ENCODE measurements at regions not wholly inside any gene's neighbourhood (a gene's known extent, or its start where the extent isn't known, plus 50 kb on each side); places are given as distances from the start of the nearest gene placed in this dataset.

DNA sequence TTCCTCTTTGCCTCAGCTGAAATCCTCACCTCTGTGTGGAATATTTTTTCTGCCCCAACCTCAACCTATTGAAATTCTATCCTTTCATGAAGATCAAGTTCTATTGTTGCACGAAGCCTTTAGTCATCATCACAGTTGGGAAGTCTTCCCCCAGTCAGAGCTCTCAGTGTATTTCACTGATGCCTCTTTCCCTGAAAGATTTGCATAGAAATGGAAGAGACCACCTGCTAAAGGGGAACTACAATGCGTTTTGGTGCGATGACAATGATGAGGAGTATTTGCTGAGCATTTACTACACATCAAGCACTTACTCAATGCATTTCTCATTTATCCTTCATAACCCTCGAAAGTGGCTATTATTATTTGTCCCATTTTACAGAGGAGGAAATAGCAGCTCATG, 151.2 kb upstream of the KLF3 start:
- TF ChIP-seq POLR2A (IDR thresholded peaks at IDR 0.05) (no peak), POLR2AphosphoS5 (IDR thresholded peaks at IDR 0.05) (no peak)
- TF ChIP-seq, protein P1, sequence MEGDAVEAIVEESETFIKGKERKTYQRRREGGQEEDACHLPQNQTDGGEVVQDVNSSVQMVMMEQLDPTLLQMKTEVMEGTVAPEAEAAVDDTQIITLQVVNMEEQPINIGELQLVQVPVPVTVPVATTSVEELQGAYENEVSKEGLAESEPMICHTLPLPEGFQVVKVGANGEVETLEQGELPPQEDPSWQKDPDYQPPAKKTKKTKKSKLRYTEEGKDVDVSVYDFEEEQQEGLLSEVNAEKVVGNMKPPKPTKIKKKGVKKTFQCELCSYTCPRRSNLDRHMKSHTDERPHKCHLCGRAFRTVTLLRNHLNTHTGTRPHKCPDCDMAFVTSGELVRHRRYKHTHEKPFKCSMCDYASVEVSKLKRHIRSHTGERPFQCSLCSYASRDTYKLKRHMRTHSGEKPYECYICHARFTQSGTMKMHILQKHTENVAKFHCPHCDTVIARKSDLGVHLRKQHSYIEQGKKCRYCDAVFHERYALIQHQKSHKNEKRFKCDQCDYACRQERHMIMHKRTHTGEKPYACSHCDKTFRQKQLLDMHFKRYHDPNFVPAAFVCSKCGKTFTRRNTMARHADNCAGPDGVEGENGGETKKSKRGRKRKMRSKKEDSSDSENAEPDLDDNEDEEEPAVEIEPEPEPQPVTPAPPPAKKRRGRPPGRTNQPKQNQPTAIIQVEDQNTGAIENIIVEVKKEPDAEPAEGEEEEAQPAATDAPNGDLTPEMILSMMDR (IDR thresholded peaks at IDR 0.05) = no peak
- intact Hi-C loops (cut with DNase I; ENCODE audit: low total_unique reads) = no loop called here
- Histone ChIP-seq H3K4me1 (no peaks in the 10 kb centered on the region), H3K27ac (no peak overlapping the region), H3K9me3 (no peaks in the 10 kb centered on the region), H3K27me3 (no peaks in the 10 kb centered on the region), H3K36me3 (no peaks in the 10 kb centered on the region), H3K4me3 (no peak overlapping the region)
- no peak for DNase-seq (ENCODE audit: low spot score in 2 of 2)

DNA sequence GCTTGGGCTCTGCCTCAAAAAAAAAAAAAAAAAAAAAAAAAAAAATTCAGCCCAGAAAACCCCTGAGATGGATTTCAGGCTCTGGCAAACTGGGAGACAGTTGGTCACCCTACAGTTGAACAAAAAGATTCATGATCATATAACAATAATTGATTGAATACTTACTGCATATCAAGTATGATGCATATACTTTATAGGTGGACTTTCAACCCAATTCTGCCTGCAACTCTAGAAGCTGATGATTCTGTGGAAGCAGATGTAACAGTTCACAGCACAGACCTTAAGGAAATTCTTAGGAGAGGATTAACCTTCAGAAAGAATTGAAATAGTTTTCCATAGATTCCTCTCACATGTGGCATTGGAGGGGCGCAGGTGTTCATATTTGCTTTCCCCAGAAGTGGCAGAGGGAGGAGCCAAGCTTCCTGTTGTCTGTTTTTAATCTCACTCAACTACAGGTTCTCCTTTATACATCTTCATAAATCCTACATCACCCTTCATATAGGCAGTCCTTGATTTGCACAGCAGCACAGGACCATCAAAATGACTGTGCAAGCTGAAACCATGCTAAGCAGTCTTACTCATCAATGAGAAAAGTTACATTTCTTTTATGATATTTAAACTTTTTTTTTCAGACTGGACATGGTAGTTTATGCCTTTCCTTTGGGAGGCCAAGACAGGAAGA, 149.4 kb upstream of the KLF3 start:
- Histone ChIP-seq H3K27ac (no peak overlapping the region), H3K4me1 (no peaks in the 10 kb centered on the region), H3K9me3 (no peaks in the 10 kb centered on the region), H3K4me3 (no peak overlapping the region), H3K36me3 (no peaks in the 10 kb centered on the region), H3K27me3 (no peaks in the 10 kb centered on the region)
- no peak for DNase-seq (ENCODE audit: low spot score in 2 of 2)
- intact Hi-C loops (cut with DNase I; ENCODE audit: low total_unique reads) = no loop called here
- no peak for TF ChIP-seq POLR2AphosphoS5 (IDR thresholded peaks at IDR 0.05)
- TF ChIP-seq, protein P1 (IDR thresholded peaks at IDR 0.05) = no peak
- TF ChIP-seq POLR2A (IDR thresholded peaks at IDR 0.05) = no peak

DNA sequence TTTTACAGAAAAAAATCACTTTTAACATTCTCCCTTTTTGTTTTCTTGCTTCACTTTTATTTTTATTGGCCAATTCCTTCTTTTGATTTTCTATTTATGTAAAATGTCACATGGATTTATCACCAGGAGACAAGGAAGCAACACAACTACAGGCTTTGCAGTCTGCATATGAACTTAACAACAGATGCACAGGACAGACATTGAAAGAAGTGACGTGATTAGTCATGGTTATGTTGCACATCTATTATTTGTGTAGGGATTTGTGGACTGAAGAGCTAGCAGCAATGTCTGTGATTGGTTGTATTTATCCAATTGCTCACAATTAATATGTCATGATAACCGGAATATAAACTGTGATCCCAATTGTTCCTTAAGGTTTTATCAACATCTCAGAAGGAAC, 147.8 kb upstream of the KLF3 start:
- TF ChIP-seq POLR2AphosphoS5 (IDR thresholded peaks at IDR 0.05) (no peak), POLR2A (IDR thresholded peaks at IDR 0.05) (no peak)
- TF ChIP-seq, protein P1 (IDR thresholded peaks at IDR 0.05) = no peak
- no peak for DNase-seq (ENCODE audit: low spot score in 2 of 2)
- H3K27ac ChIP-seq = no peak overlapping the region
- no peak overlapping the region for H3K4me3 ChIP-seq
- no peaks in the 10 kb centered on the region for H3K9me3 ChIP-seq
- no peaks in the 10 kb centered on the region for H3K27me3 ChIP-seq
- no peaks in the 10 kb centered on the region for H3K4me1 ChIP-seq
- intact Hi-C loops (cut with DNase I; ENCODE audit: low total_unique reads) = no loop called here
- no peaks in the 10 kb centered on the region for H3K36me3 ChIP-seq

DNA sequence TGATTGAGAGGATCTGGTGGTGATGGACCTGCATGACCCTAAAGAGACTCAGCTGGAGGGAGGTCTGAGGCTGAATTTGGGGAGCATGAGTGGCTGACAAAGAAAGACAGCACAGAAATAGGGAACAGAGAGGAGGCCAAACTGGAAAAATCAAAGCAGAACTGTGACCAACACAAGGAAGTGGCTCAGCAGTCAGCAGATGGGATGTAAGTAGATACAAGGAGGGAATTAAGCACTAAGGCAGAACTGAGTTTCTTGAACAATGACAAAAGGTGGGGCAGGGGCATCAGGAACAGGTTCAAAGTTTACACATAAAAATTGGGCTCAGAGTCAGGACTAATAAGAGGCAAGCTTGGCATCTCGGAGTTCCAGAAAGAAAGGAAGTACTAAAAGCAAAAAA, 144.3 kb upstream of the KLF3 start:
- no peak overlapping the region for H3K27ac ChIP-seq
- H3K36me3 ChIP-seq = no peaks in the 10 kb centered on the region
- H3K4me1 ChIP-seq = no peaks in the 10 kb centered on the region
- no peak overlapping the region for H3K4me3 ChIP-seq
- no peaks in the 10 kb centered on the region for H3K27me3 ChIP-seq
- TF ChIP-seq POLR2A (IDR thresholded peaks at IDR 0.05) = no peak
- TF ChIP-seq, protein P1 (IDR thresholded peaks at IDR 0.05) = no peak
- TF ChIP-seq POLR2AphosphoS5 (IDR thresholded peaks at IDR 0.05) = no peak
- H3K9me3 ChIP-seq = no peaks in the 10 kb centered on the region
- no peak for DNase-seq (ENCODE audit: low spot score in 2 of 2)
- intact Hi-C loops (cut with DNase I; ENCODE audit: low total_unique reads) = no loop called here

DNA sequence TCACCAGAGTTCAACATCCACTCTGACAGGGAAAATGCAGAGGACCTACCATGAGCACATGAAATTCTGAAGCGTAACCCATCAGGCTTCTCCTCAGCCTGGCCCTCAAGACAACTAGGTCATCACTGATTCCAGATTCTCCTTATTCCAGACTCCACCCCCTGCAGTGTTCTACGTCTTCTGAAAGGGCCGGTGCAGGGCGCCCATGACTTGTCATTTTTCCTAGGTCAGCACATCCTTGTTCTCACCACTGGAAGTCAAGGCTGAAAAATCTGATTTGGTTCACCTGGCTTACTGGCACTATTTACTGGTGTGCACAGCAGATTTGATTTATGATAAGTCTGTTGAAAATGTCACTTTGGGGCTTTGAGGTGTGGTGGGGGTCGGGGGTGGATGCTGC, 140.9 kb upstream of the KLF3 start:
- no peak overlapping the region for H3K4me3 ChIP-seq
- DNase-seq (ENCODE audit: low spot score in 2 of 2) = no peak

More for the DNA sequence above, 140.9 kb upstream of the KLF3 start:
- Histone ChIP-seq H3K27me3 (no peaks in the 10 kb centered on the region), H3K36me3 (no peaks in the 10 kb centered on the region), H3K27ac (no peak overlapping the region), H3K4me1 (no peaks in the 10 kb centered on the region), H3K9me3 (no peaks in the 10 kb centered on the region)
- TF ChIP-seq POLR2AphosphoS5 (IDR thresholded peaks at IDR 0.05) (no peak), POLR2A (IDR thresholded peaks at IDR 0.05) (no peak)
- TF ChIP-seq, protein P1 (IDR thresholded peaks at IDR 0.05) = no peak
- intact Hi-C loops (cut with DNase I; ENCODE audit: low total_unique reads) = no loop called here

Data from breast epithelium (tissue), 4 donors.